ENCODE measurements at regions not wholly inside any gene's neighbourhood (a gene's known extent, or its start where the extent isn't known, plus 50 kb on each side); places are given as distances from the start of the nearest gene placed in this dataset.

GRCh38 chr6:92588148-92588547 lies 831.2 kb downstream of the EPHA7 start:
- Histone ChIP-seq H2AFZ (ENCODE audit: control insufficient read depth, low read length) (no peak overlapping the region), H3K4me1 (ENCODE audit: control insufficient read depth, extremely low read depth, insufficient read depth, low read length) (no peaks in the 10 kb centered on the region), H3K4me3 (ENCODE audit: control insufficient read depth in 2 of 3, extremely low read depth in 1 of 3, insufficient read depth in 2 of 3, low read depth in 1 of 3, low read length in 3 of 3) (no peak overlapping the region), H3K36me3 (ENCODE audit: control insufficient read depth in 2 of 2, extremely low read depth in 1 of 2, insufficient read depth in 2 of 2, low read length in 2 of 2) (no peaks in the 10 kb centered on the region), H3K79me2 (ENCODE audit: control insufficient read depth, insufficient read depth, low read length) (no peaks in the 10 kb centered on the region), H3K4me2 (ENCODE audit: control insufficient read depth, extremely low read depth, insufficient read depth, low read depth, low read length) (no peak overlapping the region), H4K20me1 (ENCODE audit: control insufficient read depth, extremely low read depth, insufficient read depth, low read length) (no peaks in the 10 kb centered on the region), H3K27me3 (ENCODE audit: control insufficient read depth, extremely low read depth, insufficient read depth, low read length) (no peaks in the 10 kb centered on the region), H3K9me1 (ENCODE audit: control insufficient read depth, extremely low read depth, insufficient read depth, low read length) (no peaks in the 10 kb centered on the region), H3K9ac (ENCODE audit: control insufficient read depth, extremely low read depth, insufficient read depth, low read length) (no peak overlapping the region), H3K27ac (ENCODE audit: control insufficient read depth, insufficient read depth, low read length) (no peak overlapping the region), H3K9me3 (ENCODE audit: control insufficient read depth, low read depth, low read length) (no peaks in the 10 kb centered on the region)
- no peak for DNase-seq (ENCODE audit: low read depth, low spot score)
- no peak for FAIRE-seq
- dilution Hi-C loops (cut with MboI; ENCODE audit: extremely low pct_ligation_motif_present, low sequenced_read_pairs): no loop called here
- no peak for TF ChIP-seq CTCF (optimal IDR thresholded peaks at IDR 0.05 in 1 of 3, IDR thresholded peaks at IDR 0.05 in 1 of 3, conservative IDR thresholded peaks at IDR 0.05 in 1 of 3; ENCODE audit: extremely low read depth in 1 of 3, insufficient read depth in 2 of 3, low read length in 3 of 3)
- TF ChIP-seq EZH2 (IDR thresholded peaks at IDR 0.05; ENCODE audit: low read length): no peak

- Histone ChIP-seq H3K4me3 (ENCODE audit: control insufficient read depth in 2 of 3, extremely low read depth in 1 of 3, insufficient read depth in 2 of 3, low read depth in 1 of 3, low read length in 3 of 3) (no peak overlapping the region), H4K20me1 (ENCODE audit: control insufficient read depth, extremely low read depth, insufficient read depth, low read length) (no peaks in the 10 kb centered on the region), H3K79me2 (ENCODE audit: control insufficient read depth, insufficient read depth, low read length) (no peaks in the 10 kb centered on the region), H3K4me2 (ENCODE audit: control insufficient read depth, extremely low read depth, insufficient read depth, low read depth, low read length) (no peak overlapping the region), H2AFZ (ENCODE audit: control insufficient read depth, low read length) (no peak overlapping the region), H3K27me3 (ENCODE audit: control insufficient read depth, extremely low read depth, insufficient read depth, low read length) (no peaks in the 10 kb centered on the region), H3K36me3 (ENCODE audit: control insufficient read depth in 2 of 2, extremely low read depth in 1 of 2, insufficient read depth in 2 of 2, low read length in 2 of 2) (no peaks in the 10 kb centered on the region), H3K4me1 (ENCODE audit: control insufficient read depth, extremely low read depth, insufficient read depth, low read length) (no peaks in the 10 kb centered on the region), H3K27ac (ENCODE audit: control insufficient read depth, insufficient read depth, low read length) (no peak overlapping the region), H3K9me1 (ENCODE audit: control insufficient read depth, extremely low read depth, insufficient read depth, low read length) (no peaks in the 10 kb centered on the region), H3K9ac (ENCODE audit: control insufficient read depth, extremely low read depth, insufficient read depth, low read length) (no peak overlapping the region), H3K9me3 (ENCODE audit: control insufficient read depth, low read depth, low read length) (no peaks in the 10 kb centered on the region)
- dilution Hi-C loops (cut with MboI; ENCODE audit: extremely low pct_ligation_motif_present, low sequenced_read_pairs): no loop called here
- no peak for TF ChIP-seq CTCF (optimal IDR thresholded peaks at IDR 0.05 in 1 of 3, IDR thresholded peaks at IDR 0.05 in 1 of 3, conservative IDR thresholded peaks at IDR 0.05 in 1 of 3; ENCODE audit: extremely low read depth in 1 of 3, insufficient read depth in 2 of 3, low read length in 3 of 3)
- TF ChIP-seq EZH2 (IDR thresholded peaks at IDR 0.05; ENCODE audit: low read length): no peak
- DNase-seq (ENCODE audit: low read depth, low spot score) (no peak), FAIRE-seq (no peak)
These were observed 831.8 kb downstream of the EPHA7 start for GRCh38 chr6:92587525-92587924.

All from keratinocyte (primary cell).